ENCODE measurements at regions not wholly inside any gene's neighbourhood (a gene's known extent, or its start where the extent isn't known, plus 50 kb on each side); places are given as distances from the start of the nearest gene placed in this dataset.

DNA sequence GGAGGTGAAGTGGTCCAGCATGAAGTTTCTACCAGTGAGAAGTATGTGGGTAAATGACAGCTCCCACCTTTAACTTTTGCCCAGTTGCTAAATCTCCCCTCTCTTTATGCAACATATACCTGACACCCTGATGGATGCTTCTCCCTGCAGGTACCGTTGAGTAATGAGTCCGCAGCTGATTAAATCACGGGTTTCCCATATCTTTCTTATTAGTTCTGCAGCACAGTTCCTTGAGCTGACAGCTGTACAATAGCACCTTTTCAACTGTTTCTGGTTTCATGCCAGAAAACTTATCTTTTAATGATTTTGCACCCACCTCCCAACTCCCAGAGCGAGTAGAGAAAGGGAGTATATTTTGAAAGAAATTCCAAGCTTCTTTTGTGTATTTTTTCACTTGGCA lies 161.0 kb upstream of the TUT7 start:
- no peaks in the 10 kb centered on the region for H3K36me3 Mint-ChIP-seq
- no peak overlapping the region for H3K27ac Mint-ChIP-seq
- DNase-seq (ENCODE audit: low spot score in 2 of 2) (no peak), ATAC-seq (no peak)
- no peaks in the 10 kb centered on the region for H3K9me3 Mint-ChIP-seq

DNA sequence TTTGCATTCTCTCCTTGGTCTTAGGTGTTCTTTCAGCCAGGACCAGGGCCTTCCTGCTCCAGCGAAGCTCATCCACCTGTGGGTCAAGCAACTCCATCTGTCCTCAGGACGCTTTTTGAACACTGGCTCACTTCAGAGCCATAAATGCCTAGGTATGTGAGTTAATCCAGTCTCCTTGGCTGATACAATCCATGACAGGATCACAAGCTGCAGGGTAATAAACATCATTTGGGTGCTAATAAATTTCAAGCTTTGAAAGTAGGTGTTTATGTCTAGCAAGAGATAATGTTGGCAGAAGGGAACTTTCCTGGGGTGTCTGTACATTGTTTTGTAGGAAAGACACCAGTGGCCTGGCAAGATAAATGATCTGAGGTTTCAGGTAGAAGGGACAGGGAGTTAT lies 159.2 kb upstream of the TUT7 start:
- Mint-ChIP-seq H3K27ac (no peak overlapping the region), H3K36me3 (no peaks in the 10 kb centered on the region), H3K9me3 (no peaks in the 10 kb centered on the region)
- ATAC-seq (no peak), DNase-seq (ENCODE audit: low spot score in 2 of 2) (no peak)

DNA sequence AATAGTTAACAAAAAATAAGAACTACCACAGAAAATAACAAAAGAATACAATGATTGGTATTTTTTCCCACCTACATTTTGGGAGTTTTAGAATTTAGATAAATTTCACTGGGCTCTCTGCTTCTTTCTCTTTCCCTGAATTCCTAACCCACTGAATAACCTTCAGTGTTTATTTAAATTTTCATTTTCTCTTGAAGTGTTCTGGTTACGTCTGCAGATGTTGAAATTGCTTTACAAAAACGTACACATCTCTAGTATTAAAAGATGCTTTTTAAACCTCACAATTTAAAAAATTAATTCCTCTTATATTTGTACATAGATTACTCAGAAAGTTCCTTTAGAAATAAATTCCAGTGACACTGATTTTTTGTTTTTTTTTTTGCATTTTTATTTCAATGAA lies 158.7 kb upstream of the TUT7 start:
- no peaks in the 10 kb centered on the region for H3K36me3 Mint-ChIP-seq
- DNase-seq (ENCODE audit: low spot score in 2 of 2) (no peak), ATAC-seq (no peak)
- H3K27ac Mint-ChIP-seq: no peak overlapping the region
- H3K9me3 Mint-ChIP-seq: no peaks in the 10 kb centered on the region

DNA sequence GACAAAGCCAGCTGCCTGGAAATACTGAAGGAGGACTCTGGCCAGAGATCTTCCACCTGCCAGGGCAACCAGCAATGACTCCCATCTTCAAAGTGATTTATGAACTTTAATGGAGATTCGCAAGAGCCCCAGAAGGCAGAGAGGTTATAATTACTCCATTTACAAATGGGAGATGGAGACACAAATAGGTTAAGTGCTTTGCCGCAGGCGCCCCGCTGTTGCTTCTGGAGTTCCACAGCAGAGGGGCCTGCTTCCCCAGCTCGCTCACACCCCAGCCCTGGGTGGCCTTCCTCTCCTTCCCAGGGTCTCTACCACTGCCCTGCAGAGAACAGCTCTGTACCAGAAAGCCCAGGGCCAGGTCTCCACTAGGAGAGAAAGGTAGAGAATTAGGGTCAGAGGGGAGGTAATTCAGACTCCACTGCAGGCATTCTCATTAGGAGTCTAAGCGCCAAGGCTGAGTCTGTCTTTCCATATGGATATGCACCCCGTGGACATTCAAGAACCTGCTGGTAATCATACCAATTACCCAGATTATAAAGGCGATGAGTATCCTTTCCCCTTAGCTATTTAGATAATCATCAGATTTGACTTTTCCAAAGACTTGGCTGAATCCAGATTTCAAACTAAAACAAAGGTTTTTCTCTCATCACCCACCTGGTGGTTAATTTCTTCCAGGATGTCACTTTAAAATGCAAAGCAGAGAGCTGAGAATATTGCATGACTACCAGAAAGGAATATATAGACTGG lies 157.6 kb upstream of the TUT7 start:
- no peak for DNase-seq (ENCODE audit: low spot score in 2 of 2)
- H3K36me3 Mint-ChIP-seq: no peaks in the 10 kb centered on the region
- H3K9me3 Mint-ChIP-seq: no peaks in the 10 kb centered on the region
- no peak overlapping the region for H3K27ac Mint-ChIP-seq
- ATAC-seq: no peak

DNA sequence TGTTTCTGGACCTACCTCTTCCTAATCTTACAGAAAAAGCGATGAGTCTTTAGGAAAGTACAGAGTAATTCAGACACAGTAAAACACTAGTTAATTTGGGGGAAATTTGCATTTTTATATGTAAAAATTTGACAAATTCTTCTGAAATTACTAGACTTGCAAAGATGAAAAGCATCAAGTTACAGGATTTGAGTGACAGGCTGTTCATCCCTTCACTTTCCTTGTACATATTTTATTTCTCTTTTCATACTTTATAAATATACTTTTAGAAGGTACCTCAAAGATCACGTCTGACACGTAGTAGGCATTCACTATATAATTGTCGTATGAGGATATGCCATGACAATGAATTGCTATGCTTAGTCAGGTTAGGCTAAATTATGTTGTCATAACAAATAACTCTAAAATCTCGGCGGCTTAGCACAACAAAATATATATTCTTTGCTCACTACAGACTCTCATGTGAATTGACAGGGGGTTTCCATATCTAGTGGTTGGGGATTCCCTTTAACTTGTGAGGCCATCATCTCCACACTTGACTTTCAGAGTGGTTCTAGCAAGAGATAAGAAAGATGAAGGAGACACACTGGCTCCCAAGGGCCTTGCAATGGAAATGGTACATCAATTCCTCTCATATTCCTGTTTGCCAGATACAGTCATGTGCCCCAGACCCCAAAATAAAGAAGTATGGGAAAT lies 154.1 kb upstream of the TUT7 start:
- no peak for DNase-seq (ENCODE audit: low spot score in 2 of 2)
- Mint-ChIP-seq H3K27ac (no peak overlapping the region), H3K9me3 (no peaks in the 10 kb centered on the region)

DNA sequence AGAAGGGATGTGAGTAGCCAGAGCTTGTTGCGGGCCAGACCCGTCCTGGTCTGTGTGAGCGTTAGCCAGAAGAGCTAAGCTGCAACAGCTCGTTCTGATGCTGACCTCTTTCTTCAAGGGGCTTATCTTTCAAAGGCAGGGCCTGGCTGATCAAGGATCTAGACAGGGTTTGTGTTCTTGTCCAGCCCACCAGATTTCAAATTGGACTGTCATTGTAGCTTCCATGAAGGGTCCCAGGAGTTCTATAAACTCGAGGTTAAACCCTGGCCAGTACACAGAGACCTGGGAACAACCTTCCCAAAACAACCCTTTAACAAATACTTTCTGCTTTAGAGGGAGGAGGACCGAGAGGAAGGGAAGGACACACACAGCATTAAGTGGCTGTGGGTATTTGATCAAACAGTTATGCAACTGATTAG lies 153.0 kb upstream of the TUT7 start:
- DNase-seq (ENCODE audit: low spot score in 2 of 2) (no peak), ATAC-seq (no peak)
- Mint-ChIP-seq H3K27ac (no peak overlapping the region), H3K9me3 (no peaks in the 10 kb centered on the region), H3K36me3 (no peaks in the 10 kb centered on the region)

More for the DNA sequence above, 154.1 kb upstream of the TUT7 start:
- ATAC-seq: no peak
- H3K36me3 Mint-ChIP-seq: no peaks in the 10 kb centered on the region

DNA sequence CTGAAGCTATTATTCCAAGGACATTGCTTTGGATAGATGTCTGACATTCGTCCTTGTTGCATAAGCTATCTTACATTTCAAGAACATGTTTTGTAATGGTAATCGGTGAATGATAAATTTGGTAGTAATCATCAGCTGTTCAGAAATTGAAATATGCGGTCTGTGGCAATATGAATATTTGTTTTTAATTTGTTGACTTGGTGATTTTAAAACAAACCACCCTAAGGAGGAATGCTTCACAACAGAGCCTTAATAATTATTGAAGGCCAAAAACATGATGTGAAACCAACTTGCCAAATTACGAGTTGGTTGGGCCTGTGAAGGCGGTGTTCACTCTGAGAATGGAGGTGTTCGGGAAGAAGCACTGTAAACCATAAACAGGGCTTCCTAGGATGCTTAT lies 149.7 kb upstream of the TUT7 start:
- no peak for ATAC-seq
- Mint-ChIP-seq H3K36me3 (no peaks in the 10 kb centered on the region), H3K27ac (no peak overlapping the region), H3K9me3 (no peaks in the 10 kb centered on the region)
- DNase-seq (ENCODE audit: low spot score in 2 of 2): no peak

DNA sequence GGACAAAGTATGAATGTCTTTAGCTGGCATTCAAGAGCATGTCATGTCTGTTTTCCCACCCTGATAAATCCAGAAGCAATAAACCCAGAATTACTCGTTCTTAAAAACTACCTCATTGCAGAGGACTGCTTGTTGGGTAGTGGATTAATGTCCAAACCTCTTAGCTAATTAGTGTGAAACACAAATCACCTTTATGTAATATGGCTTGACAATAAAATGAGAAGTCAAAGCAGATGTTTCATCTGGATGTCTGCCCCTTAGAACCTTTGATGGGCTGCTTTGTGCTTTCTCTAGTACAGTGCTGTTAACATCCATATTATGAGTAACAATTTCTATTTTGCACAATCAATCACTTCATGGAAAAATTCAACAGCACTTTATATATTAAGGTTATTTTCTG lies 149.1 kb upstream of the TUT7 start:
- no peak for DNase-seq (ENCODE audit: low spot score in 2 of 2)
- H3K27ac Mint-ChIP-seq: no peak overlapping the region
- no peaks in the 10 kb centered on the region for H3K9me3 Mint-ChIP-seq
- H3K36me3 Mint-ChIP-seq: no peaks in the 10 kb centered on the region
- ATAC-seq: no peak

DNA sequence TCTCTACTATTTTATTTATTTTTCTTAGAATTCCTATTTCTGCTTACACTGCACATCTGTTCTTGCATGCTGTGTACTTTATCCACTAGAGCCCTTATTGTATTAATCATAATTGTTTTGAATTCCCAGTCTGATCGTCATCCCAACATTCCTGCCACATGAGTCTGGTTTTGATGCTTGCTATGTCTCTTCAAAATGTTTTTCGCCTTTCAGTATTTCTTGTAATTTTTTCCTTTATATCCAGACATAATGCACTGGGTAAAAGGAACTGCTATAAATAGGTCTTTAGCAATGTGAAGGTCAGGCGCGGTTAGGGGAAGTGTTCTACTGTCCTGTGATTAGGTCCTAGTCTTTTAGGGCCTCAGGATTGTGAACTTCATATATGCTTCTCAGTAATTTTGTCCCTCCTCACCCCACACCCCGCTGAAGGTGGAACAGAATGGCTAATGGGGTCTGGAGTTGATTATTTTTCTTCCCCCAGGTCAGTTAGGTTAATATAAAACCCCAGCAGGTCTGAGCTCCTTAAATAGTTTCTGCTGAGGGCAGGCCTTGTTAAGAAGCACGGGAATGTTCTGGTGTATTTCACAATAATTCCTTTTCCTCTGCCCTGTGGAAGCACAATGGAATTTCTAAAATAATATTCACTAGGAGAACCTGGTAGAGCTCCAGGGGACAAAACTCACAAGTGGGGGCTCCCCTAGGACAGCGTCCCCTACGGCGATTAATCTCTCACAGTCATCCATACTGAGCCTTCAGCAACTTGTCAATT lies 146.6 kb upstream of the TUT7 start:
- H3K9me3 Mint-ChIP-seq: no peaks in the 10 kb centered on the region
- DNase-seq (ENCODE audit: low spot score in 2 of 2) (no peak), ATAC-seq (no peak)
- H3K27ac Mint-ChIP-seq: no peak overlapping the region
- no peaks in the 10 kb centered on the region for H3K36me3 Mint-ChIP-seq

DNA sequence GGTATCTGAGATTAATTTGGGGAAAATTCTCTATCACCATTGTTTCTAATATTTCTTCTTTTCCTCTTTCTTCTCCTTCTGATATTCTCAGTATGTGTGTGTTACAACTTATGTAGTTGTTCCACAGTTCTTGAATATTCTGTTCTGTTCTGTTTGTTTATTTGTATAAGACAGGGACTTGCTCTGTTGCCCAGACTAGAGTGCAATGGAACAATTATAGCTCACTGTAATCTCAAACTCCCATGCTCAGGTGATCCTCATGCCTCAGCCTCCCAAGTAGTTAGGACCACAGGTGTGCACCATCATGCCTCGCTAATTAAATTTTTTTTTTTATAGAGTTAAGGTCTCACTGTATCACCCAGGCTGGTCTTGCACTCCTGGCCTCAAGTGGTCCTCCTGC lies 145.8 kb upstream of the TUT7 start:
- no peak for ATAC-seq
- H3K36me3 Mint-ChIP-seq: no peaks in the 10 kb centered on the region
- no peak overlapping the region for H3K27ac Mint-ChIP-seq
- H3K9me3 Mint-ChIP-seq: no peaks in the 10 kb centered on the region
- no peak for DNase-seq (ENCODE audit: low spot score in 2 of 2)

DNA sequence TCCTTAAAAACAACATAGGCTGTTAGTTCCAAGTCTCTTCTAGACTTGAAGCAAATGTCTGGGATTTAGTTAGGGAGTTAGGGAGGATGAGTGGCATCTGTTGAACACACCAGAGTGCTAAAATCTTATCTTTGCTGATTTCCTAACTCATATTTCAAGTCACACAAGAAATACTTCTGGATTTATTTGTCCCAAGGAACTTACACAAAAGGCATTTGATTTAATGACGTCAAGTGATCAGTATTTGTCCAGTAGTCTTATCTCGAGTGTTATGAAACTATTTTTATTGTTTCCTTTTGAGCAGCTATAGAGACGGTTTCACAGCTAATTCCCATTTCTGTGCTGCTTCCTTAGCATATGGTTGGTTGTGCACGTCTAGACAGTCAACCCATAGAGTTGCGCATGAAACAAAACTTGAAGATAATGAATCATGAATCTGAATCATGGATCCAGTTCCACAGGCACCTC lies 140.5 kb upstream of the TUT7 start:
- H3K36me3 Mint-ChIP-seq: no peaks in the 10 kb centered on the region
- H3K27ac Mint-ChIP-seq: no peak overlapping the region
- DNase-seq (ENCODE audit: low spot score in 2 of 2) (no peak), ATAC-seq (no peak)
- H3K9me3 Mint-ChIP-seq: no peaks in the 10 kb centered on the region

DNA sequence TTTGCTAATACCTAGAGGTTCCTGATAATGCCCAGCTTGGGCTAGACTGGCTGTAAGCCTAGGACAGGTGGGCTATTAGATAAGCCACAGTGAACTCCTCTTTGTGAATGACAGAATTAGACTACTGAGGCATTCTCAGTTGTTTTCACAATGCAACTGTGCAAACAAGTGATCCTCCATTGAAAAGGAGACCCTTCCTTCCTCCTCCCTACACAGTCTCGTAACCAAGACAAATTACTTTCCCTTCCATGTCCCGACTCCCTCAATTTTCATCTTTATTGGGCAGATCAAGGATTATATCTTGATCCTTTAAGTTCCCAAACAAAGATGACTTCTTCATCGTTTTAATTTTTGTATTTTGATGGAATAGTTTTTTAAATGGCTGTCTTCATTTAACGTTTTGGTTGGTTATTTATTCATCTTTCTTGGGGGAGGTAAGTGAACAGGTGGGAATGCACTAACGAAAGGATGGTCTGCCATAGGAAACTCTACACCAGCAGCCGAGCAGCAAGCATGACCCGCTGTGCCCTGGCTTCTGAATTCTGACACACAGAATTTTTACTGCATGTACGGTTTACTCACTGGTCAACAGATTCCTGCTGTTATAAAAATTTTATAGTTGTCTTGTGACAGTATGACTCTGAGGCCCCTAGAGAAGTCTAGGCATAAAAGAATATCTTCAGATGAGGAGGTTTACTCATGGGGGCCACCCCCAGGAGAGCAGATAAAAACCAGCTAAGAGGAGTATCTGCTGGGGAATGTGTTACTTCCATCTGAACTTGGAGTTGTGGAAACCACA lies 137.5 kb upstream of the TUT7 start:
- H3K9me3 Mint-ChIP-seq: no peaks in the 10 kb centered on the region
- DNase-seq (ENCODE audit: low spot score in 2 of 2) (no peak), ATAC-seq (no peak)

DNA sequence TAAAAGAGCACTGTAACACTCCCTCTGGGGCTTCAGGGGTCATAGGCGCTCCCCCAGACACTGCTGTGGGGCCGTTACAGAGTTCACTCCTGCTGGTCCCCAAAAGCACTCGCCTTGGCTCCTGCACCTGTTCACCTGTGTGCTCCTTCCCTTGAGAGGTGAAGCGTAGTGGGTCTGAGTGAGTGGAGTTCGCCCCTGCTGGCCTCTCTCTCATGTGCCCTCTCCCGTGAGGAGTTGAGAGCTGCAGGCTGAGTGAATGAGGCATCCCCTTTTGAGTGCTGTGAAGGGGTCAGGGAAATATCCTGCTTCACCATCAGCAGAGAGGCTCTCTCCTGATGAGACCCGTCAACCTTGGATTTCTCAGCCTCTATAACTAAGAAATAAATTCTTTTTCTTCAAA lies 134.6 kb upstream of the TUT7 start:
- ATAC-seq (no peak), DNase-seq (ENCODE audit: low spot score in 2 of 2) (no peak)
- Mint-ChIP-seq H3K27ac (no peak overlapping the region), H3K9me3 (no peaks in the 10 kb centered on the region), H3K36me3 (no peaks in the 10 kb centered on the region)

More for the DNA sequence above, 137.5 kb upstream of the TUT7 start:
- Mint-ChIP-seq H3K27ac (peak overlapping the region in 1 of 2 donors; percentile 9), H3K36me3 (no peaks in the 10 kb centered on the region)

DNA sequence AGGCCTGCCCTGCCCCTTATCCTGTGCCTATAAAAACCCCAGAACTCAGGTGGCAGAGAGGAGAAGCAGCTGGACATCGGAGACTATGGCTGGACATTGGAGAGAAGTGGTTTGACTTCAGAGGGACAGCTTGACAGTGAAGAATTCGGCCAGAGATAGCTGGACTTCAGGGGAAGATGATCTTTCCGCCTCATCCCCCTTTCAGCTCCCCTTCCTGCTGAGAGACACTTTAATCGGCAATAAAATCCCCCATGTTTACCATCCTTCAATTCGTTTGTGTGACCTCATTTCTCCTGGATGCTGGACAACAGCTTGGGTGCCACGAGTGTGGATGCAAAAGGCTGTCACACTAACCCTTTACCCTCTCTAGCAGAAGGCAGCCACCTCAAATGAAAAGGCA lies 134.1 kb upstream of the TUT7 start:
- Mint-ChIP-seq H3K9me3 (no peaks in the 10 kb centered on the region), H3K36me3 (no peaks in the 10 kb centered on the region), H3K27ac (no peak overlapping the region)
- no peak for DNase-seq (ENCODE audit: low spot score in 2 of 2)
- no peak for ATAC-seq

DNA sequence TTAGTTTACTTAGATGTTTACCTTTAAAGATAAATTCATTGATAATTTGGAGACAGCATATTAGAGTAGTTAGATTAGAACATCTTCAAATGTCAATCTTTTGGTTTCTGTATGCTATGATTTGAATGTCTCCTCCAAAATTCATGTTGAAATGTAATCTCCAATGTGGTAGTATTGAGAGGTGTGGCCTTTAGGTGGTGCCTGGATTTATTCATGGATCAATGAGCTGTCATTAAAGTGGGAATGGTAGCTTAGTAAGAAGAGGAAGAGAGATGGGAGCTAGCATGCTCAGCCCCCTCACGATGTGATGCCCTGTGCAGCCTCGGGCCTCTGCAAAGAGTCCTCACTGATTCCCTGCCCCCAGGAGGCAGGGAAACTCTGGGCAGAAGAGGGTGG lies 133.6 kb upstream of the TUT7 start:
- Mint-ChIP-seq H3K36me3 (no peaks in the 10 kb centered on the region), H3K9me3 (no peaks in the 10 kb centered on the region), H3K27ac (no peak overlapping the region)
- no peak for DNase-seq (ENCODE audit: low spot score in 2 of 2)
- no peak for ATAC-seq

DNA sequence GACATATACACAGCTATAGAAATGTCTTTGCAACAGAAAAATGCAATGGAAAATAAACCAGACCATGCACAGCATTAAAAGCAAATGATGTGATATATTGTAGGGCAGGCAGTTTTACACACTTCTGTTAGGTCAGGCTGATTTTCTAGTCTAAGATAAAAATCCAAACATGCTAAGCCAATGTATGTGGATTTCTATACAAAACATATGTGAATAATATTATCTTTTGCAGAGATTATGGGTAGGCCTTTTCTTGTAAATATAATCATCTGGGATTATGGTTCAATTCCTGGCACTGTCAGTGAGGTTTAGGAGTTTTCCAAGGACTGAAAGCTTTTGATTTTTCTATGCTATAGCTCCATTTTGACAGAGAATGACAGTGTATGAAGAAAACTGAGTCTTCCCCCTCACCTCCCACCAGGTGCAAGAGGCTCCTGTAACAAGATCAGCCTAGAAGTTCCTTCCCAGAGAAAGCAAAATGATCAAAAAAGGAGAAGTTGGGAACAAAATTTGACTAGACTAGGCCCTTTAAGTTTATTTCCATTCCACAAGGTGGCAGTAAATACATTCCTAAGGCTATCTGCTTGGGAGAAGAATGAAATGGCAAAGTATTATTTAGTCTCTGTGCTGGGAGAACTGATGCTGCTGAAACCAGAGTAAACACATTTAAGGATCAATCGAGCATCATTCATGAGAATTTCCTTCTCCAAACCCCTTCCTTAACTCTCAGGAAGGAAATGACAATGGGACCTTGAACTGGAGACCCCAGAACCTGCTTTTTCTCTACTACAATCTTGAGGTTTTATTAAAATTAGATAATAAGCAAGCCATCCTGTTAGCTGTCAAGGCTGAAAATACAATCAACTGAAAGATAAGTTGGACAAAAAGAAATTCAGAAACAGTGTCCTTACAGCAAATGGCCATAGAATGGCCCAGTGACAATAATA lies 133.0 kb upstream of the TUT7 start:
- ATAC-seq: peak in 1 of 2 donors; percentile 43
- DNase-seq (ENCODE audit: low spot score in 2 of 2): no peak
- Mint-ChIP-seq H3K9me3 (no peaks in the 10 kb centered on the region), H3K27ac (no peak overlapping the region), H3K36me3 (no peaks in the 10 kb centered on the region)
